Panc1 (cell line): ENCODE measurements at regions not wholly inside any gene's neighbourhood (a gene's known extent, or its start where the extent isn't known, plus 50 kb on each side); places are given as distances from the start of the nearest gene placed in this dataset.

ENCODE experiments used
- CTCF ChIP-seq: fragments of 450-650 bp; IDR thresholded peaks from 2 replicates; pipeline ENCODE4 v1.5.1; 2017; ENCODE audit warnings: mild to moderate bottlenecking
- POLR2AphosphoS5 ChIP-seq: IDR thresholded peaks from 2 replicates; pipeline ENCODE4 v1.6.1; 2012; ENCODE audit warnings: mild to moderate bottlenecking, low read depth, low read length, moderate library complexity
- REST ChIP-seq, 2 experiments: IDR thresholded peaks; 2 replicates each; pipeline ENCODE4 v1.6.1; 2011 to 2012; ENCODE audit warnings: low read depth in 2 of 2, control low read depth in 1 of 2, low read length in 1 of 2, mild to moderate bottlenecking in 1 of 2, moderate library complexity in 1 of 2; ENCODE audit not compliant: insufficient read depth in 1 of 2
- SIN3A ChIP-seq: IDR thresholded peaks from 2 replicates; pipeline ENCODE4 v1.6.1; 2012; ENCODE audit warnings: low read depth, mild to moderate bottlenecking, low read length, moderate library complexity, borderline replicate concordance; ENCODE audit not compliant: insufficient read depth

- no peak for TF ChIP-seq CTCF
- no peak for TF ChIP-seq POLR2AphosphoS5
- TF ChIP-seq SIN3A, result no peak
- TF ChIP-seq REST (IDR thresholded peaks at IDR 0.05; ENCODE audit: insufficient read depth in 1 of 2, low read depth in 2 of 2, low read length in 1 of 2), result no peak
These were observed 253.1 kb downstream of the CGGBP1 start for GRCh38 chr3:87805670-87806069.
